ENCODE measurements at regions not wholly inside any gene's neighbourhood (a gene's known extent, or its start where the extent isn't known, plus 50 kb on each side); places are given as distances from the start of the nearest gene placed in this dataset.

- TF ChIP-seq, protein P1, sequence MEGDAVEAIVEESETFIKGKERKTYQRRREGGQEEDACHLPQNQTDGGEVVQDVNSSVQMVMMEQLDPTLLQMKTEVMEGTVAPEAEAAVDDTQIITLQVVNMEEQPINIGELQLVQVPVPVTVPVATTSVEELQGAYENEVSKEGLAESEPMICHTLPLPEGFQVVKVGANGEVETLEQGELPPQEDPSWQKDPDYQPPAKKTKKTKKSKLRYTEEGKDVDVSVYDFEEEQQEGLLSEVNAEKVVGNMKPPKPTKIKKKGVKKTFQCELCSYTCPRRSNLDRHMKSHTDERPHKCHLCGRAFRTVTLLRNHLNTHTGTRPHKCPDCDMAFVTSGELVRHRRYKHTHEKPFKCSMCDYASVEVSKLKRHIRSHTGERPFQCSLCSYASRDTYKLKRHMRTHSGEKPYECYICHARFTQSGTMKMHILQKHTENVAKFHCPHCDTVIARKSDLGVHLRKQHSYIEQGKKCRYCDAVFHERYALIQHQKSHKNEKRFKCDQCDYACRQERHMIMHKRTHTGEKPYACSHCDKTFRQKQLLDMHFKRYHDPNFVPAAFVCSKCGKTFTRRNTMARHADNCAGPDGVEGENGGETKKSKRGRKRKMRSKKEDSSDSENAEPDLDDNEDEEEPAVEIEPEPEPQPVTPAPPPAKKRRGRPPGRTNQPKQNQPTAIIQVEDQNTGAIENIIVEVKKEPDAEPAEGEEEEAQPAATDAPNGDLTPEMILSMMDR (IDR thresholded peaks at IDR 0.05; ENCODE audit: low read length) = no peak
- no peak for TF ChIP-seq EZH2phosphoT487 (IDR thresholded peaks at IDR 0.05; ENCODE audit: low read length)
Observed at GRCh38 chr1:184822267-184822666, 67.6 kb upstream of the EDEM3 start.
